HG02943 (cell line): ENCODE measurements at regions not wholly inside any gene's neighbourhood (a gene's known extent, or its start where the extent isn't known, plus 50 kb on each side); places are given as distances from the start of the nearest gene placed in this dataset.
"Not testable (repeated sequence)": the region's sequence is repeated elsewhere in the genome, so short reads cannot be mapped to it uniquely, and the experiment has no call there.

Experiments used
- ATAC-seq: cut with Tn5 transposase; IDR thresholded peaks from one replicate; pipeline ENCODE4 v1.9.1; 2021; ENCODE audit warnings: mild to moderate bottlenecking, low read depth, moderate library complexity; ENCODE audit not compliant: unreplicated experiment

DNA sequence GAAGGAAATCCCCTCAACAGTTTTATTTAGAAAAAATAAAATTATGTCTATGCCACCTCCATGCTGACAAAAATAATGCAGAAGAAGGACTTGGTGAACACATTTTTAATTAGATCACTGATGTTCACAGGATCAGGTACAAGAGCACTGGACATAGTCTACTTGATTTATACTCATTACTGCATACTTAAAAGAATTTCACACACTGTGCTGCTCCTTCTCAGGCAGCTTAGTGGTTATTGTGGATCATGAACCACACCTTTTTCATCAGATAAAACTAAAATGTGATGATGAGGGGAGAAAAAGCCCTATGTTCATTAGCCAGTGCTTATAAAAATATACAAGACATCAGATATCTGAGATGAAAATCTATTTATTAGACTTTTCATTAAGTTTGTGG lies 103.3 kb upstream of the DPH5 start:
- no peak for ATAC-seq

DNA sequence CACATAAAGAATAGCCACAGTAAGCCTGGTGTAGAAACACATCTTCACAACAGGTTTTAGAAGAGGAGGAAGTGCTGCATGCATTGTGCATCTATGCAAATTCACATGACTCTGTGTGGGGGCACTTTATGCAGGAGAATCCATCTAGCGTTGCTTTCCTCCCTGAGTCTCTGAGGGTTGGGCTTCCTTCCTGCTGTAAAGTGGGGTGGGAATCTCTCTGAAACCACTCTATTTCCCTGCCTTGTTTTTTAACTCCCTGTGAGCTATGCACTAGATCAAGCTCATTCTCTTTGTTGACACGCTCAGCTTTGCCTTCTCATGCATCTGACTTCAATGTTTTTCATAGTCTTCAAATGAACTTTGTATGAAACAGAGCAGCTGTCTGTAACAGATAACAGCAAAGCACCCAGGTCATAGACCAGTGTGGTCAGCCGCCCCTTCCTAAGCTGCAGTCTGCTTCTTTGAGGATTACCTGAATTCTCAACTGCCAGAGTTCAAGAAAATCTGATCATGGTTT lies 102.7 kb upstream of the DPH5 start:
- peak; percentile 90 for ATAC-seq

DNA sequence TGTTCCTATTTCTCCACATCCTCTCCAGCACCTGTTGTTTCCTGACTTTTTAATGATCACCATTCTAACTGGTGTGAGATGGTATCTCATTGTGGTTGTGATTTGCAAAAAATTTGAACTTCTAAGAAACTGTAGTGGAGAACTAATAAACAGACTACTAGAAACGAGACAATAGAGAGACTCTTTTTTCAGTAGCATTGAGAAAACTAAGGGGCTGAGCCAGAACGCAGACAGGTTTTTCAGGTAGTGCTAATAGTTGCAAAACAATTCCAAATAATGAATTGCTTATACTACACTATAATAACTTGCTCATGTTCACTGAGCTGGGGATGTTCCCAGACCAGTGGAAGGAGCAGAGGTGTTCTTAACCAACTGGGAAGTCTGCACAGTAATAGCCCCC lies 98.8 kb upstream of the DPH5 start:
- ATAC-seq: no peak

DNA sequence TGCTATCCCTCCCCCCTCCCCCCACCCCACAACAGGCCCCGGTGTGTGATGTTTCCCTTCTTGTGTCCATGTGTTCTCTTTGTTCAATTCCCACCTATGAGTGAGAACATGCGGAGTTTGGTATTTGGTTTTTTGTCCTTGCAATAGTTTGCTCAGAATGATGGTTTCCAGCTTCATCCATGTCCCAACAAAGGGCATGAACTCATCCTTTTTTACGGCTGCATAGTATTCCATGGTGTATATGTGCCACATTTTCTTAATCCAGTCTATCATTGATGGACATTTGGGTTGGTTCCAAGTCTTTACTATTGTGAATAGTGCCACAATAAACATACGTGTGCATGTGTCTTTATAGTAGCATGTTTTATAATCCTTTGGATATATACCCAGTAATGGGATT lies 98.3 kb upstream of the DPH5 start:
- ATAC-seq: not testable (repeated sequence)

DNA sequence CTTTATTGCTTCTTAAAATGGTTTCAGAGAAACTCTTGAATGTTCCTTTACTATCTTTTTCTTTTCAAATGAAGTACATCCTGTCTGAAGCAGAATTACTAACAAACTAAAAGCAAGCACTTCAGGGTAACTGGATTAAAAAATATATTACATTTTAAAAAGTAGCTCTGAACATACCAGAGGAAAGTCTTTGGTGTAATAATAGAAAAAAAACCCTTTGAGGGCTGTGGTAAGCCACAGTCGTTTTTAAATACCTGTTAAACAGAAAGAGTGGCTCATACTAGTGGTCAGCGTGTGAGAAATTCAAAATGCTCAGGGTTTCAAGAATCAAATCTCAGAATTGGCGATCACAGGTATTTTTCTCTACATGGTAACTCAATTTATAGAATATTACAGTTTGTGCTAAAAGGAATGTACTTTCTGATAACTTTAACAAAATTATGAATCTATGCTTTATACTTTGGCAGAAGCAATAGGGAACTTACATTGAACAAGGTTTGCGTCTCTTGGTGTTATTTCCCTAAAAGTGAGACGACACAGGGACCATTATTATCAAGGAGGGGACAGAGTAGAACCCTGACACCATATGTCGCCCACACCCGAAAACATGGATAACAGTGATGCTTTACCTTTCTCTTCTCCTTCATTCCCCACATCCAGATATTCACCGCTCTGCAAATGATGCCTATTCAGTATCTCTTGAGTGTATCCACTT lies 97.0 kb upstream of the DPH5 start:
- peak; percentile 96 for ATAC-seq

DNA sequence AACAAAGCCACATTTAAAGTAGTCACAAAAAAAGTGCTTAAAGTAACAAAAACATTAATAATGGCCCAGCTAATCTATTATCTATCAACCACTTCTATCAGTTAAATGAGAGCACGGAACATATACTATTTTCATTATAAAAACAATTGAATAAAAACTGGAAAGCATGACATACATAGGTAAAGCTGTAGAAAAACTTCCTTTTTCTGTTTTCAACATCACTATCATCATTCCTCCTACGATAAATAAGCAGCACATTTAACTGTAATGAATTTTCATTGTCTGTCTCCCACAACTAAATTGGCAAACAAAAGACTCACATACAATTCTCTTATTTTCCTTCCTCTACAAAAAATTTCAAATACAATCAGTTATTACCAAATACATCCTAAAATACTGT lies 96.4 kb upstream of the DPH5 start:
- ATAC-seq: no peak

DNA sequence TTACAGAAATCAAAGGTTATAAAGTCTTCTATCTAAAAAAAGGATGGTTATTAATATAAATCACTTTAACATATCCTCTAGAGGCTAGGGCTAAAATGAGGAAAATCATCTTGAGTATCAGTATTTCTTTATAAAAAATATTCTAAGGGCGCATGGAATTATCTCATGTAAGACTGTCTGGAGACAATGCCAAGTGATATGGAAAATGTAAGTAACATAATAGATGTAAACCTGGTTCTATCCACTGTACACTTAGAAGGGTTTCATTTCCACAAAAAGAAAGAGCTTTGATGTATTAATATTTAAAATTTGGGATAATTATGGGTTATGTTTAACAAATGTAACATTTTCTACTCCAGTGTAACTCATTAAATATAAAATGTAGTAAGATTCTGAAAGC lies 95.9 kb upstream of the DPH5 start:
- ATAC-seq: no peak

DNA sequence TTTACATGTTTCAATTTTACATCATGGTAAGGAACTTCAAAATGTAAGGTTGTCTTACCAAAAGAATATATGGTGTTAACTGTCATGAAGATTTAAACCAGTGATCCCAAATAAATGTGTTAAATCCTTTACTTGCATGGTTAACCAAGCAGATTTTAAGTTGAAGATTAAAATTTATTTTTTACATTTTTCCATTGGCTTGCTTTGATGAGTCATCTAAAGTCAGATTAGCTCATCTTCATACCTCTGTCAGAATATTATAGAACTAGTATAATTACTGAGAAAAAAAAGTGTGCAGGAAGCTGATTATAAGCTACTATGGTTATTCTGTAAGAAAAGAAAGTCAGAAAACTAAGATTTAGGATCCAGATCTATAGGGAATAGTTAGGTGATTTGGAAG lies 95.3 kb upstream of the DPH5 start:
- ATAC-seq: no peak

DNA sequence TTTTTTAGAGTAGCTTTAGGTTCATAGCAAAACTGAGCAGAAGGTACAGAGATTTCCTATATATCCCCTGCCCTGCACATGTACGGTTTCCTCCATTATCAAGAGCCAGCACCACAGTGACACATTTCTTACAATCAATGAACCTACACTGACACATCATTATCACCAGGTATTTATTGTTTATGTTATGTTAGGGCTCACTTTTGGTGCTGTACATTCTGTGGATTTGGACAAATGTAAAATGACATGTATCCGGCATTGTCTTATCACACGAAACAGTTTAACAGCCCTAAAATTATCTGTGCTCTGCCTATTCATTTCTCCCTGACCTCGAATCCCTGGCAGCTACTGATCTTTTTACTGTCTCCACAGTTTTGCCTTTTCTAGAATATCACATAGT lies 93.7 kb upstream of the DPH5 start:
- no peak for ATAC-seq

DNA sequence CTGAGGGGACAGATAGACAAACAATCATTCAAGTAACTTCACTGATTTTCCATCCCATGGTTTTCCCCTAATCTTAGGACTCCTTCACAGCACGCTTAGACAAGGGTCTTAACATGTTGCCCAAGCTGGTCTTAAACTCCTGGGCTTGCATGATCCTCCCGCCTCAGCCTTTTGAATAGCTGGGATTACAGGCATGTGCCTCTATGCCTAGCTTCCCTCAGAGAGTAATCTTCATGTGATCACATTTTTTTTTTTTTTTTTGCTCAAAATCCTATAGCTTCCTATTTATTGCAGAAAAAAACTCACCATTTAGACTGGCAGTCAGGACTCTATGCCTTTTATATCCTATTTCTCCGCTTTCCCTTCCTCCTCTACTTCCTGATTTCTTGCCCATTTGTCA lies 90.4 kb upstream of the DPH5 start:
- ATAC-seq: no peak

DNA sequence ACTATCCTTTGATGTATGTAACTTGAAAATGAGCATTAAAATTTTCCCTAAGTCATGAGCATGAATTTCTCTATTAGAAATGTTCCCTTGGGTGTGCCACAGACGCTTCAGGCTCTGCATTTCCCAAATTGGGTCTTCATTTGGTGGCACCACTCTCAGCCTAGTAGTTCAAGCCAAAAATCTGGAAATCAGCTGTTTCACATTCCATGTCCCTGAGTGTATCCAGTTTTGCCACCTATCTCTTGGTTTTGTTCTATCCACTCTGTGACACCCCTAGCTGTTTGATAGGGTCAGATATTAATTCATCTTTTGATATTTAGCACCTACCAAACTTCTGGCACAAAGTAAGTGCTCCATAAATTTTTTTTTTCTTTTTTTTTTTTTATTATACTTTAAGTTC lies 89.5 kb upstream of the DPH5 start:
- no peak for ATAC-seq

DNA sequence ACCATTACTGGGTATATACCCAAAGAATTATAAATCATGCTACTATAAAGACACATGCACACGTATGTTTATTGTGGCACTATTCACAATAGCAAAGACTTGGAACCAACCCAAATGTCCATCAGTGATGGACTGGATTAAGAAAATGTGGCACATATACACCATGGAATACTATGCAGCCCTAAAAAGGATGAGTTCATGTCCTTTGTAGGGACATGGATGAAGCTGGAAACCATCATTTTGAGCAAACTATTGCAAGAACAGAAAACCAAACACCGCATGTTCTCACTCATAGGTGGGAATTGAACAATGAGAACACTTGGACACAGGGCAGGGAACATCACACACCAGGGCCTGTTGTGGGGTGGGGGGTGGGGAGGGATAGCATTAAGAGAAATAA lies 88.5 kb upstream of the DPH5 start:
- ATAC-seq: not testable (repeated sequence)

DNA sequence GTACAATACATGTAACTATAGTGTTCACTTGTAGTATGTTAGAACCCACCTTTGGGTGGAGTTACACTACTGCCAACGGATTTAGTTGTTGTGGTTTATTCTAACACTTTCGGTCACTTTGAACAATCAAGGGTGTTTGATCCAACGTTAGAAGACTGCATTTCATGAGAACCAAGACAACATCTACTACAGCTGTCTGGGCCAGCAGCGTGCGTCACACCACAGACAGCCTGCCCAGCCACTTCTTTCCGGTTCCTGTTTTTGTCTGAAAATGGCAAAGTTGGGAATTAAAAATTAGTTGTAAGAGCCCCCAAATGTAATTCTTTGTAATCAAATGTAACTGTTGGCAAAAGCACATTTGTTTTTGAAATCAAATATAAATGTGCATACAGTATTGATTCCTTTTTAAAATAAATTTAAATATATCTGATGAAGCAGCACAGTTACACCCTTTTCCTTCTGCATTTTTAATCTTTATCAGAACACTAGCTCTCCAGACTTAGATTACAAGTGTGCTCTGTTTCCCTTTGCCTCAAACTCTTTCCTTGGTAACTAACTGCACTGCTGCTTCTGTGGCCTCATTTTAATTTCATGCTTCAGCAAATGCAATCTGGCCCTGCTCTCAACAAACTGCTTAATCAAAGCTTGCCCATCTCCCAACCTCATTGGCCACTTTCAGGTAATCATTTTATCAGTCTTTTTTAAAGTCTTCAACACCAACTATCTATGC lies 86.6 kb upstream of the DPH5 start:
- ATAC-seq: peak; percentile 96

DNA sequence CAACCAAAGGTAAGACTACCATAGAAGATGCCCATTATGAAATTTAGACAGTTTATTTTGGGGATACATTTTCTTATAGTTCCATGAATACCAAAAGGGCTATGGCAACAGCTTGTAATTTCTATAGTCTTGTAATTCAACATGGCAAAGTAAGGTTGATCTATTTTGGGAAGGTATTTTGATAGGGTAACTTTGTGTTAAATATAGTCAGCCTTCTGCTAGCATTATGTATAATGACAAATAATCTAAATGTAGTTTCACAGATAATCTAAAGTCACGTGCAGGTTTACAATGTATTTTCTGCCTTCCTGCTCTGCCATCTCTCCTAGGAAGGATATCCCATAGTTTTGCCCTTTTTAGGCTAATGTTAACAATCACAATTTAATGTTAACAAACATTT lies 85.9 kb upstream of the DPH5 start:
- no peak for ATAC-seq

DNA sequence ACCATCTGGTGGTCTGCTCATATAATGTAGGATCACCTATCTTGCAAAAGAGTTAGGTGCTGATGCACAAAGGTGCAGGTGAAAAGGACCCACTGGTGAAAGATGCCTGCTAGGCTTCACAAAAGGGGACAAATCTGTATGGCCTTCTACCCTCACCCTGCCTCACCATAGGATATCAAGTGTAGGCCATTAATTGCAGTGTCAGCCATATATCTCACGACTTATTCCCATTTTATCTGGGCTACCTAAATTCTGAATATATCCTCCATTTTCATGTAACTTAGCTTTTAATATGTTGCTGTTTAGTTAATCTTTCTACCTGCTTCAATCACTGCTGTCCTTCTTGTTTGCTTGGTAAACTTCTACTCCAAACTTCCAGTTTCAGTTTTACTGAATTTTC lies 84.2 kb upstream of the DPH5 start:
- ATAC-seq: no peak

DNA sequence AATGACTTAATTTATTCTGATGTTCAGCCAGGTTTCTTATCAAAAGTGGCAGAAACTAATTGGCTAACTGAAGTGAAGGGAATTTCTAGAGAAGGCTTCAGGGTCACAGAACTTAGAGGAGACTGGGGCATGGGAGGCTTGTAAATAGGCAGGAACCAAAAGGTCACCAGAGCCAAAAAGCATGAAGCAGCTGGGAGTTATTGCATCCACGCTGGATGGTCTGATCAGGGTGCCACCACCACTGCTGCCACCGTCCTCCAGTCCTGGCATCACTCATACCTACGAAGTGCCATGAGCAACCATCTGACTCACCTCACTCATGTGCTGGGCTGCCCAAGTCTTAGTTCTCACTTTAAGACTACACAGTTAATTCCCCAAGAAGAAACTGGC lies 82.5 kb upstream of the DPH5 start:
- ATAC-seq: no peak

DNA sequence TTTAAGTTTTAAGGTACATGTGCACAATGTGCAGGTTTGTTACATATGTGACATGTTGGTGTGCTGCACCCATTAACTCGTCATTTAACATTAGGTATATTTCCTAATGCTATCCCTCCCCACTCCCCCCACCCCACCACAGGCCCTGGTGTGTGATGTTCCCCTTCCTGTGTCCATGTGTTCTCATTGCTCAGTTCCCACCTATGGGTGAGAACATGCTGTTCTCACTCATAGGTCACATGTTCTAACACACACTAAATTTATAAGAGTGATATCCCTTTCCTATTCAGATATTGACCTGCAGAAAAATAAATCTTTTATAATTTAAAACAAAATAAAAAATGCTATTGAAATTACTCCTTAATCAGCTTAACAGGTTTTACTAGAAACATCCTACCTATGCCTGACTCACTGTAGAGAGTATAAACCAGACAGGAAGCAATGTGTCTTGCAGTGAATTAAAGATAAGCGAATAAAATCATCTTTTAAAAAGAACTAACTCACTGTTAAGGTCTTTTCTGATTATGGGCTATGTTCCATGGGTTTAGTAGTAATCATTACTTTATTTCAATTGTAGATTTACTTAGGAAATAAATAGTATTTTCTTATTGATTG lies 82.0 kb upstream of the DPH5 start:
- ATAC-seq: no peak

DNA sequence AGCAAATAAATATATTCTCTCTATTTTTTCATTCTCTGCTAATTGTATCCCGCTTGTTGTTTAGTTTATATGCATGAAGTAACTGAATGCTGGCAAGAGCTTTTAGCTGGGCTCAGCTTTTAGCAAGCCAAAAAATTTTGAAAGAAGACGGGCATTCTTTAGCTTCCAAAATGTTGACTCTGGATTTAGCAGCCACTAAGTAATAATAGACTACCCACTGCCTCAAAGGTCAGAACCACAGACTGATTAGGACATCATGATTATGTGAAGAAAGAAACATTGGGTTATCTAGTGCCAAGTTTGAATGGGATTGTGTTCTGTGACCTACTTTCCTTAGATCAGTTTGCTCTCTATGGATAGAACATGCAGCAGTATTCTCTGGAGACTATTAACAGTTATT lies 80.3 kb upstream of the DPH5 start:
- no peak for ATAC-seq

DNA sequence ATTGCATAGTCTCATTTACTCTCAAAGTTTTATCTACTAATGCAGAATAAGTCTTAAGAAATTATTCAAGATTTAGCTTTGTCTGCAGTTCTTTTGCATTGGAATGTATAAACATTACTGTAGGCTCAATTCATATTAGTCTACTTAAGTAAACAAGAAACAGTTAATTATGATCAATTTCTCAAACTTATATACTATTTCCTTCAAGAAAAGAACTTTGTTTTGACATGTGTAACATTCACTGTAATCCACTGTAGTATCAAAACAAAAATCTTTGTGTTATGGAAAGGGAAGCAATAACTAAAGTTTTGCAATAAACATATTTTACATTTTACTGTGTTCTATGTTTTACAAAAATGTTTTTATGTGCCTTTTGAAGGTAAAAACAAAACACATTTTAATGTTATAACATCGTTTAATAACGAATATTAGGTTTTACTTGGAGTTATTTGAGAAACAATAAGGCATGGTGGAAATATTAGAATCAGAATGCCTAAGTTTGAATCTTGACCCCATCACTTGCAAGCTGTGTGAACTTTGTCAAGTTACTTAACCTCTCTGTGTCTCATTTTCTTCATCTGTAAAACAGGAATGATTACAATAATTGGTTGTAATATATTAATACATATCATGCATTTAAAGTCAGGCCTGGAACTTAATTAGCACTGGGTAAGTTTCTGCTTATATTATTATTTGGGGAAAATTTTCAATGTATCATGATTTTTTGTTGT lies 77.0 kb upstream of the DPH5 start:
- no peak for ATAC-seq

DNA sequence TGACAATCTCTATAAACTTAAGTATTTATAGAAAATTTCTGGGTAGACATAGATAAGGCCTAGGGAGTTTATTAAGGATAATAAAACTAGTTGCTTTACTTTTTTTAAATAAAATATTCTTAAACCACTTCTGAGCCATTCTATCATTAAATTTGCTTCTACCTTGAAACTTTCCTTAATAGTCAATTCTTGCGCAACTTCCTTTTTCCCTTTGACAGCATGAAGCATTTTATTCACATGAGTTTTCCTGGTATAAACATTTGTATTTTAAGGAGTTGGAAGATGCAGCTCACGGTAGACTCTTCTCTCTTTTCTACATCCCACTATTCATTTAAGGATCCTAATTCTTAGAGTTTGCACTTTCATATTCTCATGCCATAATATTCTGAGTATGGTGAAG lies 75.8 kb upstream of the DPH5 start:
- no peak for ATAC-seq

DNA sequence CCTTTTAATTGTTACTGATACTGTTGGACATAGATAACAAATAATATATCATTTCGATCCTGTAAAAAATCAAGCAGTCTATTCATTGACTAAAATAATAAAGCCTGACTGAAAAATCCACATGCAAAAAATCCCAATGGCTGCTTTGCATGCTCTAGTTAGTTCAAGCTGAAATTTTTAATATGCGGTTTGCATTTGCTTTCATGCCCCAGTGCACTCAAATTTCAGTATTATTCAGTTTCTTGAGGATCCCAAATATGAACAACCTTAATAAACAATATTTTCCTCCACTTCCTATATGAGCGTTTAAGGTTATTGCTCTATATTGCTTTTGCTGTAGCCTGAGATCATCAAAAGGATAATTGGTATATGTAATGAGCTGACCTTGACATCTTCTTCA lies 75.1 kb upstream of the DPH5 start:
- ATAC-seq: no peak
